Mesendoderm (in vitro differentiated cells): ENCODE measurements at regions not wholly inside any gene's neighbourhood (a gene's known extent, or its start where the extent isn't known, plus 50 kb on each side); places are given as distances from the start of the nearest gene placed in this dataset. TPM values are rescaled to one million over a fixed set of nuclear protein-coding genes. Genes with fewer than 3 reads are reported as not detected.

Source experiments
- DNase-seq: peaks from one replicate; pipeline ENCODE4 v3.0.0; 2013
- H2AK5ac ChIP-seq: 2 replicates; pipeline ENCODE4 v1.6.1; 2013; ENCODE audit warnings: low read length, inconsistent platforms
- H2BK120ac ChIP-seq: 2 replicates; pipeline ENCODE4 v1.6.1; 2013; ENCODE audit warnings: low read depth, mild to moderate bottlenecking, low read length, moderate library complexity, mixed read lengths
- H2BK15ac ChIP-seq: replicated peaks from 2 replicates; pipeline ENCODE4 v1.6.1; 2013; ENCODE audit warnings: low read depth, mild to moderate bottlenecking, moderate library complexity
- H2BK5ac ChIP-seq: 2 replicates; pipeline ENCODE4 v1.6.1; 2013; ENCODE audit warnings: low read length, inconsistent platforms
- H3K18ac ChIP-seq: 2 replicates; pipeline ENCODE4 v1.6.1; 2013; ENCODE audit warnings: mild to moderate bottlenecking, low read length, mixed read lengths
- H3K23ac ChIP-seq: one replicate; pipeline ENCODE4 v1.6.1; 2013; ENCODE audit warnings: low read length
- H3K27ac ChIP-seq: 2 replicates; pipeline ENCODE4 v1.5.1; 2013; ENCODE audit warnings: low read depth, mild to moderate bottlenecking, inconsistent platforms, low read length, moderate library complexity
- H3K27me3 ChIP-seq: 2 replicates; pipeline ENCODE4 v1.6.1; 2013; ENCODE audit warnings: low read length, control low read depth, mild to moderate bottlenecking, inconsistent platforms; ENCODE audit not compliant: insufficient read depth, poor library complexity
- H3K36me3 ChIP-seq: 2 replicates; pipeline ENCODE4 v1.6.1; 2013; ENCODE audit warnings: low read length, inconsistent platforms; ENCODE audit not compliant: control insufficient read depth, insufficient read depth
- H3K4ac ChIP-seq: one replicate; pipeline ENCODE4 v1.6.1; 2013; ENCODE audit warnings: low read depth, mild to moderate bottlenecking, low read length, moderate library complexity
- H3K4me1 ChIP-seq: 2 replicates; pipeline ENCODE4 v1.6.1; 2013; ENCODE audit warnings: low read depth, low read length, inconsistent platforms; ENCODE audit not compliant: control insufficient read depth
- H3K4me2 ChIP-seq: 2 replicates; pipeline ENCODE4 v1.6.1; 2013; ENCODE audit warnings: low read length
- H3K4me3 ChIP-seq: 2 replicates; pipeline ENCODE4 v1.5.1; 2013; ENCODE audit warnings: mild to moderate bottlenecking, low read length
- H3K56ac ChIP-seq: one replicate; pipeline ENCODE4 v1.6.1; 2013; ENCODE audit warnings: low read length
- H3K79me1 ChIP-seq: 2 replicates; pipeline ENCODE4 v1.6.1; 2013; ENCODE audit warnings: low read length, inconsistent platforms
- H3K79me2 ChIP-seq: 2 replicates; pipeline ENCODE4 v1.6.1; 2013; ENCODE audit warnings: mild to moderate bottlenecking, low read length; ENCODE audit not compliant: control insufficient read depth, insufficient read depth
- H3K9ac ChIP-seq: 2 replicates; pipeline ENCODE4 v1.6.1; 2013; ENCODE audit warnings: low read length, inconsistent platforms
- H4K5ac ChIP-seq: one replicate; pipeline ENCODE4 v1.6.1; 2013; ENCODE audit warnings: low read length
- H4K8ac ChIP-seq: one replicate; pipeline ENCODE4 v1.6.1; 2013; ENCODE audit warnings: low read depth, mild to moderate bottlenecking, control low read depth, low read length, moderate library complexity
- WGBS: extraction: QIAGEN DNeasy Blood & Tissue Kit; methylation state at CpG from one replicate; pipeline ENCODE4 v1.1.7; 2013; ENCODE audit warnings: low lambda C conversion rate, missing lambda C conversion rate; ENCODE audit not compliant: insufficient coverage; ENCODE audit errors: extremely low coverage; 5-methylcytosine and 5-hydroxymethylcytosine counted together
- small RNA-seq: library from polyadenylated mRNA; stranded (forward); fragments of <200 nt; extraction: miRNeasy Mini kit (QIAGEN cat#:217004); gene quantifications from one replicate; pipeline ENCODE3, GENCODE V24; 2013; ENCODE audit not compliant: insufficient read depth

DNA sequence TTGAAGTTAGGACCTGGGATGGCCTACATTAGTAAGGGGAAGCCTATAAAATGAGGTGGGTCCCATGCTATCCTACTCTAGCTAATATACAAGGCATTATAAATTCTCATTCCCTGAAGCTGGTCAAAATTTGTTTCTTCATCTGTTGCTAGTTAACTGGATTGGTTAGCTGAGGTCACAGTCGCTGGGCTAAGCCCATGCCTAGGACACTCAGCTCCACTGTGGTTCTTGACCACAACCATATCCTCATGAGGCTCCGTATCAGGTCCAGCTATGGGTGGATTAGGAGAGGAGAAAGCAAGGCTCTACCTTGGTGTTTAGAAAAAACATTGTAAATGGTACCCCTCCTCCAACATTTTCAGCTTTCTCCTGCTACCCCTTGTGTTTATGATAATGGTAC lies 52.8 kb upstream of the RAI14 start:
- Histone ChIP-seq H2AK5ac (no peak overlapping the region), H4K5ac (no peak overlapping the region), H2BK120ac (no peak overlapping the region), H3K36me3 (no peaks in the 10 kb centered on the region), H3K27me3 (no peaks in the 10 kb centered on the region), H3K27ac (no peak overlapping the region), H2BK15ac (no peak overlapping the region), H3K56ac (no peak overlapping the region), H3K79me2 (no peaks in the 10 kb centered on the region), H3K4me1 (no peaks in the 10 kb centered on the region), H3K4ac (no peak overlapping the region), H4K8ac (no peak overlapping the region), H2BK5ac (no peak overlapping the region), H3K4me2 (no peak overlapping the region), H3K79me1 (no peaks in the 10 kb centered on the region), H3K23ac (no peak overlapping the region), H3K18ac (no peak overlapping the region), H3K4me3 (no peak overlapping the region), H3K9ac (no peak overlapping the region)
- no peak for DNase-seq
- no CpG with 5 or more reads among the region's 2 CpGs for WGBS

DNA sequence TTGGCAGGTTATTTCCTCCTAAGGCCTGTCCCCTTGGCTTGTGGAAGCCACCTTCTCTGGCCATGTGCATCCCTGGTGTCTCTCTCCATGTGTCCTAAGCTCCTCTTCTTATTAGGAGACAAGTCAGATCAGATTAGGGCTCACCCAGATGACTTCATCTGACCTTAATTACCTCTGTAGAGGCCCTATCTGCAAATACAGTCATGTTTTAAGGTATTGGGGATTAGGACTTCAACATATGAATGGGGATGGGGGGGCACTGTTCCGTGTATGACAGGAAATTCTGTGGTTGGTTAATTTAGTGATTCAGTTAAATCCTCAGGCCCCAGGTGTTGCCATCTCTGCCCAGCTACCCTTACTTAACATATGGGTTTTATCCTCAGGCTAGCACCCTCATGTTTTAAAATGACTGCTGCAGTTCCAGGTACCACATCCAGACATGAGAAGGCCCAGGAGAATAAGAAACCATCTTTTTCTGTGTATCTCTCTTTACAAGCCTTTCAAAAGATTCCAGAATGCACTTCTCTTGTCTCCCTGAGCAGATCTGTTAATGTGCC lies 51.9 kb upstream of the RAI14 start:
- Histone ChIP-seq H3K27me3 (no peaks in the 10 kb centered on the region), H4K5ac (no peak overlapping the region), H3K4me1 (no peaks in the 10 kb centered on the region), H3K4me2 (no peak overlapping the region), H2BK120ac (no peak overlapping the region), H3K23ac (no peak overlapping the region), H2AK5ac (no peak overlapping the region), H3K18ac (no peak overlapping the region), H3K36me3 (no peaks in the 10 kb centered on the region), H3K4ac (no peak overlapping the region), H3K4me3 (no peak overlapping the region), H2BK5ac (no peak overlapping the region), H3K56ac (no peak overlapping the region), H3K79me2 (no peaks in the 10 kb centered on the region), H2BK15ac (no peak overlapping the region), H3K9ac (no peak overlapping the region), H3K79me1 (no peaks in the 10 kb centered on the region), H4K8ac (no peak overlapping the region), H3K27ac (no peak overlapping the region)
- WGBS = no CpG with 5 or more reads among the region's 1 CpG
- DNase-seq = no peak

DNA sequence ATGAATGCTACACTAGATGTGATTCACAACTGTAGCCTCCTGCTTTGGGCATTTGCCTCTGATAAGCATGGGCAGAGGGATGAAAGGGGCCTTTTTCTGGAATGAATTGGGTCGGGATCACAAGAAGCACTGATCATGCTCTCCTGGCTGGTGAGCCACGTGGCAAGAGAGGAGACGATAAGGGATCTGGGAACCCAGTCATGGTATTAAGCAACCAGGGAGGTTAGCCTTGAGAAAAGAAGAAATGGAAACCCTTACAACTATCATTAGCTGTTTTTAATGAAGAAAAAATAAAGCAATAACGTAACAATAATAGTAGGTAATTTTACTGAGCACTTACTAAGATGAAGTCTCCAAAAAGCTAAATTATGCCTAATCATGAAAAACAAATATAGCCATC lies 50.0 kb upstream of the RAI14 start:
- Histone ChIP-seq H3K23ac (no peak overlapping the region), H3K9ac (no peak overlapping the region), H2BK15ac (no peak overlapping the region), H3K27me3 (no peaks in the 10 kb centered on the region), H3K4me3 (no peak overlapping the region), H2BK120ac (no peak overlapping the region), H2BK5ac (no peak overlapping the region), H3K56ac (no peak overlapping the region), H2AK5ac (no peak overlapping the region), H3K18ac (no peak overlapping the region), H3K4me1 (peaks cover 2% of the 10 kb centered on the region), H4K8ac (no peak overlapping the region), H3K79me2 (no peaks in the 10 kb centered on the region), H3K4ac (no peak overlapping the region), H3K4me2 (no peak overlapping the region), H4K5ac (no peak overlapping the region), H3K36me3 (no peaks in the 10 kb centered on the region), H3K27ac (no peak overlapping the region), H3K79me1 (no peaks in the 10 kb centered on the region)
- DNase-seq = no peak
- WGBS = no CpG with 5 or more reads among the region's 4 CpGs

Small RNAs in the stretch of these regions (small RNA-seq; reads per million reads assigned to genes)
- gene AC139792.3 = not detected
